ENCODE measurements at regions not wholly inside any gene's neighbourhood (a gene's known extent, or its start where the extent isn't known, plus 50 kb on each side); places are given as distances from the start of the nearest gene placed in this dataset.

DNA sequence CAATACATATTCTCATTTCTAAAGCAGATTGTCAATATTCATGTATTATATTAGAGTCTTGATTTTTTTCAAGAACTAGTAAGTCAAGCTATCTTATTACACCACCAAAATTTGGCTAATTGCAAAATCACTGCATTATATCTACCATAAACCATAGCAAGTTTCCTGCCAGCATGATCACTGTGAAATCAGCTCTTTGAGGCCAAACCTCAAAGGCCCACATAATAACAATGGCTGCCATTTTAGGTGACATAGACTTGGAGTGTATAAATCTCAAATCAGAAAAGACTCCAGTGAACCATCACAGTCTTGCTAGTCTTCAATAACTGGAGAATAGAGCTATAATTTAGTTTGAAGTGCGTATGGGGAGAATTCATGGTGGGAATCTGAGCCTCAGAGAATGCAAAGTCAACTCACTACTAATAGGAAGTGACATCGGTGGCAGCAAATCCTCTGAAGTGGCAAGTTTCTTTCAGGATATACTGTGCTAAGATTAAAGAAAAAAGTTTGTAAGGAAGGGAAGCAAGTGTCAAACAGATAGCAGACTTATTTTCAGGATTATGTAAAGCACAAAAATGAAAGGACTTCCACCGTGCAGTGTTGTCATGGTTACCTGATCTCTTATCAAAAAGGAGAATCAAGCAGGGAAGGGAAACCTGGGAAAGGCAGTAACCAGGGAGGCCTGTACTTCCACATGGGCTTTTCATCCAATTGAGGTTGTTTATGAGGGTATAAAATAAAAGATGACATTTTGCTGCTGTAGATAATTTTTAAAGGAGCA is 117.4 kb upstream of the FNDC3A start:
- H3K4me3 ChIP-seq (ENCODE audit: low read length) = no peak overlapping the region
- H3K36me3 ChIP-seq (ENCODE audit: control insufficient read depth, insufficient read depth, low read length) = no peaks in the 10 kb centered on the region
- no peak for ATAC-seq
- Mint-ChIP-seq H3K4me3 (no peak overlapping the region), H3K9me3 (no peaks in the 10 kb centered on the region), H3K36me3 (no peaks in the 10 kb centered on the region), H3K27ac (no peak overlapping the region), H3K27me3 (ENCODE audit: low read depth in 2 of 2) (peaks cover 0 to 2% of the 10 kb centered on the region in 2 donors), H3K4me1 (peaks cover 4 to 6% of the 10 kb centered on the region in 2 donors)
- H3K27me3 ChIP-seq (ENCODE audit: control insufficient read depth, insufficient read depth, low read length) = no peaks in the 10 kb centered on the region
- intact Hi-C loops (cut with micrococcal nuclease) = no loop called here
- TF ChIP-seq, protein P1, sequence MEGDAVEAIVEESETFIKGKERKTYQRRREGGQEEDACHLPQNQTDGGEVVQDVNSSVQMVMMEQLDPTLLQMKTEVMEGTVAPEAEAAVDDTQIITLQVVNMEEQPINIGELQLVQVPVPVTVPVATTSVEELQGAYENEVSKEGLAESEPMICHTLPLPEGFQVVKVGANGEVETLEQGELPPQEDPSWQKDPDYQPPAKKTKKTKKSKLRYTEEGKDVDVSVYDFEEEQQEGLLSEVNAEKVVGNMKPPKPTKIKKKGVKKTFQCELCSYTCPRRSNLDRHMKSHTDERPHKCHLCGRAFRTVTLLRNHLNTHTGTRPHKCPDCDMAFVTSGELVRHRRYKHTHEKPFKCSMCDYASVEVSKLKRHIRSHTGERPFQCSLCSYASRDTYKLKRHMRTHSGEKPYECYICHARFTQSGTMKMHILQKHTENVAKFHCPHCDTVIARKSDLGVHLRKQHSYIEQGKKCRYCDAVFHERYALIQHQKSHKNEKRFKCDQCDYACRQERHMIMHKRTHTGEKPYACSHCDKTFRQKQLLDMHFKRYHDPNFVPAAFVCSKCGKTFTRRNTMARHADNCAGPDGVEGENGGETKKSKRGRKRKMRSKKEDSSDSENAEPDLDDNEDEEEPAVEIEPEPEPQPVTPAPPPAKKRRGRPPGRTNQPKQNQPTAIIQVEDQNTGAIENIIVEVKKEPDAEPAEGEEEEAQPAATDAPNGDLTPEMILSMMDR (IDR thresholded peaks at IDR 0.05) = no peak
- DNase-seq = peak in 1 of 2 donors; percentile 15
- H3K27ac ChIP-seq (ENCODE audit: low read length) = no peak overlapping the region
- 50% methylated on average over 3 of the region's 3 CpGs for WGBS (ENCODE audit: insufficient coverage)
- H3K9me3 ChIP-seq (ENCODE audit: control insufficient read depth, insufficient read depth, low read length) = no peaks in the 10 kb centered on the region
- no peaks in the 10 kb centered on the region for H3K4me1 ChIP-seq (ENCODE audit: control insufficient read depth, insufficient read depth, low read length)

DNA sequence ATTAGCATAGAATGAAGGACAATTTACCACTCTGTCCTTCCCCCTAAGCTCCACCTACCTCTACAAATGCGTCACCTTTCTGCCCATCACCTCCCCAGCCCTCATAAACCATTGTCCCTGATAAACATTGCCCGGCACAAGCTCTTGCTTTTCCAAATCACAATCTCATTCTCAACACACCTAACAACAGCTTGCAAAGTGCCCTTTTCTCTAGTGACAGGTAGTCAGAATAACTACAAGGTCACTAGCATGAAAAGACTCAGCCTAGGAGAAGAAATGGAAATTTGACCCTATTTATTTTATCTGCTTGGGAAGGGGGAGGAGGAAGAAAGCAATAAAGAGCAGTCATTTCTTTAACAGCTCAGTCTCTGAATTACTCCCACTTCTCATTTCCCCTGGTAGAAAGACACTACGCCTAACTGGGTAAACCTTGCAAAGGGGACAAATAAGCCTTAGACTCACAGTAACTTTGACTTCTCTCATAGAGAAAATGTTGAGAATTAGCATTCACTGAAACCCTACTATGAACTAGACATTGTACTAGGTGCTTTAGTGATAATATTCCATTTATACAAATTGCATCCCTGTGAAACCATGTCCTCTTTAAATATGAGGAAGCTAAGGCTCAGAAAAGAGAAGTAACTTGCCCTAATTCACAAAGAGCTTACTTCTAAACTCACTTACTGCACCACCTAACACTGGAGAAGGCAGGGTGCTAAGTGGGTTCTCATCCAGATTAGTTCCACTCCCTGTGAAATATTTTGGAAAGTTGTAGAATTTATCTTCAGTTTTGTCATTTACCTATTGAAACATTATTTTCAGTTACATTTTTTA is 116.2 kb upstream of the FNDC3A start:
- Mint-ChIP-seq H3K36me3 (no peaks in the 10 kb centered on the region), H3K27me3 (ENCODE audit: low read depth in 2 of 2) (peaks cover 0 to 2% of the 10 kb centered on the region in 2 donors), H3K9me3 (no peaks in the 10 kb centered on the region), H3K4me3 (no peak overlapping the region), H3K27ac (no peak overlapping the region), H3K4me1 (peaks cover 4 to 6% of the 10 kb centered on the region in 2 donors)
- Histone ChIP-seq H3K27me3 (ENCODE audit: control insufficient read depth, insufficient read depth, low read length) (no peaks in the 10 kb centered on the region), H3K36me3 (ENCODE audit: control insufficient read depth, insufficient read depth, low read length) (no peaks in the 10 kb centered on the region), H3K4me1 (ENCODE audit: control insufficient read depth, insufficient read depth, low read length) (no peaks in the 10 kb centered on the region), H3K9me3 (ENCODE audit: control insufficient read depth, insufficient read depth, low read length) (no peaks in the 10 kb centered on the region), H3K4me3 (ENCODE audit: low read length) (no peak overlapping the region), H3K27ac (ENCODE audit: low read length) (no peak overlapping the region)
- no peak for ATAC-seq
- no peak for DNase-seq
- intact Hi-C loops (cut with micrococcal nuclease) = no loop called here
- TF ChIP-seq, protein P1 (IDR thresholded peaks at IDR 0.05) = no peak
- WGBS (ENCODE audit: insufficient coverage) = 78% methylated on average over 3 of the region's 3 CpGs

DNA sequence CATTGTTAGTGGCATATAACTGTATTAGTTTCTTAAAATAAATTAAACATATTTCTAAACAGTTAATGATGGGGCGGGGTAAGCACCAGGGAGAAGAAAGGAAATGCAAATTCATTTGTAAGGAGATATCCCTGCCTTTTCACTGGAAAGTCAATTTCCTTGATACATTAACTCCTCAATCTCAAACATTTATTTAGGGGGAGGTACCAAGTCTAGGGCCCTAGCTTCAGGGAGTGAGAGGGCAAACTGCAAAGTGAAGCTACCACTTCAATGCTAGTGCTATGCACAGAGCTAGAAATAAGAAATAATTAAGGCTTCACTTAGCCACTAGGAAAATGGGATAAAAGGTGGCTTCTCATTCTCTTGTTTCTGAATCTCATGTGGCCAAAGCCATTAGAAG is 115.3 kb upstream of the FNDC3A start:
- no peak overlapping the region for H3K4me3 ChIP-seq (ENCODE audit: low read length)
- no CpG with 5 or more reads among the region's 1 CpG for WGBS (ENCODE audit: insufficient coverage)

More for the DNA sequence above, 115.3 kb upstream of the FNDC3A start:
- Histone ChIP-seq H3K27ac (ENCODE audit: low read length) (no peak overlapping the region), H3K9me3 (ENCODE audit: control insufficient read depth, insufficient read depth, low read length) (no peaks in the 10 kb centered on the region), H3K4me1 (ENCODE audit: control insufficient read depth, insufficient read depth, low read length) (no peaks in the 10 kb centered on the region), H3K27me3 (ENCODE audit: control insufficient read depth, insufficient read depth, low read length) (no peaks in the 10 kb centered on the region), H3K36me3 (ENCODE audit: control insufficient read depth, insufficient read depth, low read length) (no peaks in the 10 kb centered on the region)
- DNase-seq = no peak
- Mint-ChIP-seq H3K4me3 (no peak overlapping the region), H3K36me3 (no peaks in the 10 kb centered on the region), H3K4me1 (peaks cover 4 to 6% of the 10 kb centered on the region in 2 donors), H3K27ac (no peak overlapping the region), H3K27me3 (ENCODE audit: low read depth in 2 of 2) (peaks cover 0 to 2% of the 10 kb centered on the region in 2 donors), H3K9me3 (no peaks in the 10 kb centered on the region)
- intact Hi-C loops (cut with micrococcal nuclease) = no loop called here
- TF ChIP-seq, protein P1 (IDR thresholded peaks at IDR 0.05) = no peak
- no peak for ATAC-seq

All from natural killer cell (primary cell).